Omental fat pad (tissue), 3 donors: ENCODE measurements at regions not wholly inside any gene's neighbourhood (a gene's known extent, or its start where the extent isn't known, plus 50 kb on each side); places are given as distances from the start of the nearest gene placed in this dataset.

Experiments used
- ATAC-seq: fragments of 150-250 bp; one replicate; pipeline ENCODE4 v1.9.1; 2016; ENCODE audit warnings: mild to moderate bottlenecking, moderate library complexity; ENCODE audit not compliant: low FRiP score
- DNase-seq: peaks from one replicate; pipeline ENCODE4 v3.0.0-alpha.2; 2019; ENCODE audit warnings: low spot score
- CTCF ChIP-seq, 3 donors: fragments of 450-650 bp; IDR thresholded peaks; one replicate each; pipeline ENCODE4 v1.5.1; 2016 to 2017; ENCODE audit warnings: antibody characterized with exemption in 3 of 3, mild to moderate bottlenecking in 3 of 3, moderate library complexity in 2 of 3

GRCh38 chr11:12611352-12611751 is 62.9 kb upstream of the TEAD1 start:
- DNase-seq (no peak), ATAC-seq (no peak)
- no peak for TF ChIP-seq CTCF (IDR thresholded peaks at IDR 0.05)

DNA sequence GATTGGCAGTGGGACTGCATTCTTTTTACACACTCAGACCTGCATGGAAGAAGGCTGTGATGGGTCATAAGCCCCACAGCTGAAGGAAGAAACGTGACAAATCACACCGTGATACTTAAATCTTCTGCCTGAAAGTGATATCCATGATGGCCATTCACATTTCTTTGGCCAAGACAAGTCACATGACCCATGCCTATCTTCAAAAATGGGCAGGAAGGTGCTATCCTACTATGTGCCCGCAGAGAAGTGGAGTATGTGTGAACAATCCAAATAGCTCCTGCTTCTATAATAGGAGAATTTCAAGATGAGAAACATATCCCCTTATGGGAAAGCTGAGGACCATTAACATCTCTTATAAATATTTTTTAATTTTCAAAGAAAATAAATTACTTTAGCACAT is 56.6 kb upstream of the TEAD1 start:
- DNase-seq (no peak), ATAC-seq (no peak)
- TF ChIP-seq CTCF (IDR thresholded peaks at IDR 0.05): no peak

GRCh38 chr11:12618743-12619540 is 55.3 kb upstream of the TEAD1 start:
- DNase-seq: no peak
- no peak for ATAC-seq
- TF ChIP-seq CTCF (IDR thresholded peaks at IDR 0.05): no peak

- no peak for TF ChIP-seq CTCF (IDR thresholded peaks at IDR 0.05)
- no peak for ATAC-seq
- DNase-seq: no peak
These were observed 50.4 kb upstream of the TEAD1 start for GRCh38 chr11:12623869-12624268.
